ENCODE measurements at regions not wholly inside any gene's neighbourhood (a gene's known extent, or its start where the extent isn't known, plus 50 kb on each side); places are given as distances from the start of the nearest gene placed in this dataset.

- Histone ChIP-seq H3K4me1 (no peaks in the 10 kb centered on the region), H3K27me3 (no peaks in the 10 kb centered on the region), H3K4me3 (no peak overlapping the region), H3K36me3 (no peaks in the 10 kb centered on the region), H3K9me3 (no peaks in the 10 kb centered on the region), H3K27ac (no peak overlapping the region)
- TF ChIP-seq CTCF (IDR thresholded peaks at IDR 0.05): no peak
- no peak for DNase-seq
- intact Hi-C loops (cut with DNase I; ENCODE audit: low total_unique reads): no loop called here
Measured at GRCh38 chr13:73394066-73394465, 335.3 kb downstream of the KLF5 start.

GRCh38 chr13:73390100-73390499, 331.3 kb downstream of the KLF5 start:
- Histone ChIP-seq H3K9me3 (no peaks in the 10 kb centered on the region), H3K27me3 (no peaks in the 10 kb centered on the region), H3K4me1 (no peaks in the 10 kb centered on the region), H3K36me3 (no peaks in the 10 kb centered on the region), H3K4me3 (no peak overlapping the region), H3K27ac (no peak overlapping the region)
- intact Hi-C loops (cut with DNase I; ENCODE audit: low total_unique reads): no loop called here
- no peak for TF ChIP-seq CTCF (IDR thresholded peaks at IDR 0.05)
- no peak for DNase-seq

- Histone ChIP-seq H3K36me3 (no peaks in the 10 kb centered on the region), H3K9me3 (no peaks in the 10 kb centered on the region), H3K27ac (no peak overlapping the region), H3K27me3 (no peaks in the 10 kb centered on the region), H3K4me3 (no peak overlapping the region), H3K4me1 (no peaks in the 10 kb centered on the region)
- no peak for DNase-seq
- intact Hi-C loops (cut with DNase I; ENCODE audit: low total_unique reads): no loop called here
- TF ChIP-seq CTCF (IDR thresholded peaks at IDR 0.05): no peak
Measured at GRCh38 chr13:73388586-73388985, 329.8 kb downstream of the KLF5 start.

GRCh38 chr13:73387318-73387717, 328.5 kb downstream of the KLF5 start:
- no peak overlapping the region for H3K4me3 ChIP-seq
- intact Hi-C loops (cut with DNase I; ENCODE audit: low total_unique reads): no loop called here
- no peak for DNase-seq
- no peak for TF ChIP-seq CTCF (IDR thresholded peaks at IDR 0.05)
- H3K4me1 ChIP-seq: no peaks in the 10 kb centered on the region
- H3K36me3 ChIP-seq: no peaks in the 10 kb centered on the region
- no peak overlapping the region for H3K27ac ChIP-seq
- H3K27me3 ChIP-seq: no peaks in the 10 kb centered on the region
- no peaks in the 10 kb centered on the region for H3K9me3 ChIP-seq

GRCh38 chr13:73385848-73386247, 327.0 kb downstream of the KLF5 start:
- intact Hi-C loops (cut with DNase I; ENCODE audit: low total_unique reads): no loop called here

More at GRCh38 chr13:73385848-73386247, 327.0 kb downstream of the KLF5 start:
- no peak for DNase-seq
- H3K4me3 ChIP-seq: no peak overlapping the region
- no peaks in the 10 kb centered on the region for H3K36me3 ChIP-seq
- no peaks in the 10 kb centered on the region for H3K9me3 ChIP-seq
- no peaks in the 10 kb centered on the region for H3K4me1 ChIP-seq
- no peak for TF ChIP-seq CTCF (IDR thresholded peaks at IDR 0.05)
- H3K27me3 ChIP-seq: no peaks in the 10 kb centered on the region
- no peak overlapping the region for H3K27ac ChIP-seq

All from tibial artery (tissue), 4 donors.